C4-2B (cell line): ENCODE measurements at regions not wholly inside any gene's neighbourhood (a gene's known extent, or its start where the extent isn't known, plus 50 kb on each side); places are given as distances from the start of the nearest gene placed in this dataset.

Experiments
- H3K27ac ChIP-seq: fragments of 450-650 bp; 2 replicates; pipeline ENCODE4 v1.5.1; 2017
- CTCF ChIP-seq: fragments of 450-650 bp; conservative IDR thresholded peaks from 2 replicates; pipeline ENCODE4 v1.5.1; 2017; ENCODE audit warnings: mild to moderate bottlenecking
- ZFX ChIP-seq: fragments of 450-650 bp; IDR thresholded peaks from 2 replicates; pipeline ENCODE4 v1.6.1; 2017

- H3K27ac ChIP-seq, result no peak overlapping the region
- no peak for TF ChIP-seq ZFX
- TF ChIP-seq CTCF, result no peak
These were observed 136.5 kb upstream of the CPM start for GRCh38 chr12:69069479-69069878.

- H3K27ac ChIP-seq, result no peak overlapping the region
These were observed 137.5 kb upstream of the CPM start for GRCh38 chr12:69070319-69071090.

GRCh38 chr12:69071091-69071370, 138.1 kb upstream of the CPM start:
- H3K27ac ChIP-seq, result no peak overlapping the region
- no peak for TF ChIP-seq CTCF
- no peak for TF ChIP-seq ZFX

More at GRCh38 chr12:69070319-69071090, 137.5 kb upstream of the CPM start:
- TF ChIP-seq CTCF (peak; percentile 96), ZFX (no peak)

GRCh38 chr12:69073035-69073434, 140.1 kb upstream of the CPM start:
- no peak for TF ChIP-seq CTCF
- no peak for TF ChIP-seq ZFX
- H3K27ac ChIP-seq, result no peak overlapping the region

- H3K27ac ChIP-seq, result no peak overlapping the region
- TF ChIP-seq ZFX (no peak), CTCF (no peak)
These were observed 141.8 kb upstream of the CPM start for GRCh38 chr12:69074556-69075349.

GRCh38 chr12:69083689-69084088, 150.7 kb upstream of the CPM start:
- no peak for TF ChIP-seq ZFX
- no peak for TF ChIP-seq CTCF
- H3K27ac ChIP-seq, result no peak overlapping the region

GRCh38 chr12:69084816-69085378, 151.9 kb upstream of the CPM start:
- H3K27ac ChIP-seq, result no peak overlapping the region
- TF ChIP-seq CTCF (no peak), ZFX (no peak)
